ENCODE measurements at regions not wholly inside any gene's neighbourhood (a gene's known extent, or its start where the extent isn't known, plus 50 kb on each side); places are given as distances from the start of the nearest gene placed in this dataset.
"Not testable (repeated sequence)": the region's sequence is repeated elsewhere in the genome, so short reads cannot be mapped to it uniquely, and the experiment has no call there.

DNA sequence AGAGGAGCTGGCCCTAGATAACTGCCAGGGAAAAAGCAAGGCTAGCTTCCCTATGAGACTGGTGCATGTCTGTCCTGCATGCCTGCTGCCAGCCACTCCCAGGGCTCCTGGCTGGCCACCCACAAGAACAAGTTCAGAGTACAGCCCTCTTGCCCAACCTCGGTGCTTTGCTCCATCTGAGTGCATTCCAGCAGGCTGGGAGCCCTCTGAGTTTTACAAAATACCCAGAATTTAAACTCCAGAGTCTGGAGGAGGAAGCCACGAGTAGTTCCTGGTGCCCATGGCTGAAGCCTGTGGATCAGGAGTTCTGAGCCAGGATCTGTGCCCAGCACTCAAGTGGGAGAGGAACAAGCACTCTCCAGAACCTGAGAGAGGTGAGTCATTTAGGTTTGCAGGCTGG, 111.6 kb downstream of the MAGEE2 start:
- DNase-seq = no peak

DNA sequence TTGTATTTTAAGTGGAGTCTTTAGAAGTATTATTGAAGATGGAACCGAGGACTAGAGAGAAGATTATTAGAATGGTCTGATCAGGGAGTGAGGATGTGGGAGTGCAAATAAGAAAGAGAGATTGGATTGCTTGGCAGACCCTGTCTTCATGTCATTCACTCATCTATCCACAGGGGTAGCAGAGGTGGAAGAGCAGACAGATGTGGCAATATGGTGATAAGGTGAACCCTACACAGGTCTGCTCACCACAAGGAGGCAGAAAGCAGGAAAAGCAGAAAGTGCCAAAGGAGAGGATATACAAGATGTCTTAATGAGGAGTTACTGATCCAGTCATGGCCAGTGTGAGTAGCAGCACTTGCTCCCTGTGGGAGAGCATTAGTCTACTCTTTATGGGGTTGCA, 129.4 kb downstream of the MAGEE2 start:
- no peak for DNase-seq

DNA sequence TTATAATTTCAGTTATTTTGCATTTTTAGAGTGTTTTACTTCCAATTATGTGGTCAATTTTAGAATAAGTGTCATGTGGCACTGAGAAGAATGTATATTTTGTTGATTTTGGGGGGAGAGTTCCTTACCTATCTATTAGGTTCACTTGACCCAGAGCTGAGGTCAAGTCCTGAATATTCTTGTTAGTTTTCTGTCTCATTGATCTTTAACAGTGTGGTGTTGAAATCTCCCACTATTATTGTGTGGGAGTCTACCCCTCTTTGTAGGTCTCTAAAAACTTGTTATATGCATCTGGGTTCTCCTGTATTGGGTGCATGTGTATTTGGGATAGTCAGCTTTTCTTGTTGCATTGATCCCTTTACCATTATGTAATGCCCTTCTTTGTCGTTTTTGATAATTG, 127.0 kb upstream of the ZDHHC15 start:
- DNase-seq = no peak

DNA sequence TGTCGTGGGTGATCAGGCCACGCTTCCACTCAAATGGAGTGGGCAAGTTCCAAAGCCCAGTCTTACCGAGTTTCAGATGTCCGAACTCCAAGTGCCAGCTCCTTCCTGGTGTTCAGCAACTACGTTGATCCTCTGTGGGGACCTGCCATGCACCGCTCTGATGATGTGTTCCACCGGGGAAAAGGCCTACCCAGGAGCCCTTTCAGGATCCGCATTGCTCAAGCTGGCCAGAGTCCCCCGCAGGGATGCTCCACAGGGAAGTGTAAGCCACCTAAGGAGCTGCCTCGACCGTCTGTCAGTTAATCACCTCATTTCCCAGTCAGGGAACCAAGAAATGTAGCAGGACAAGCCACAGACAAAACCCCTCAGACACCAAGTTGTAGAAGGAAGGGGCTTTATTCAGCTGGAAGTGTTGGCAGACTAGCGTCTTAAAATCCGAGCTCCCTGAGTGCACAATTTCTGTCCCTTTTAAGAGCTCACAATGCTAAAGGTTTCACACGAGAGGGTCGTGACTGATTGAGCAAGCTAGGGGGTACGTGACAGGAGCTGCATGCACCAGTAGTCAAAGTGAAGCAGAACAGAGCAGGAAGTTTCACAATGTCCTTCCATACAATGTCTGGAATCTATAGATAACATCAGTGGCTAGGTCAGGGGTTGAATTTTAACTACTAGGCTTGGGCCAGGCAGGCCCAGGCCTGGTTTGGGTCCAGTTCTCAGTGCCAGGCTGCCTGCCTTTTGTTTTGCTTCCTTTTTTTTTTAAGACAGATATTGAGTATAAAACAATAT, 126.2 kb upstream of the ZDHHC15 start:
- no peak for DNase-seq

GRCh38 chrX:75642811-75643361, 120.0 kb upstream of the ZDHHC15 start:
- no peak for DNase-seq

- DNase-seq = no peak
Observed at GRCh38 chrX:75638332-75638731, 115.5 kb upstream of the ZDHHC15 start.

DNA sequence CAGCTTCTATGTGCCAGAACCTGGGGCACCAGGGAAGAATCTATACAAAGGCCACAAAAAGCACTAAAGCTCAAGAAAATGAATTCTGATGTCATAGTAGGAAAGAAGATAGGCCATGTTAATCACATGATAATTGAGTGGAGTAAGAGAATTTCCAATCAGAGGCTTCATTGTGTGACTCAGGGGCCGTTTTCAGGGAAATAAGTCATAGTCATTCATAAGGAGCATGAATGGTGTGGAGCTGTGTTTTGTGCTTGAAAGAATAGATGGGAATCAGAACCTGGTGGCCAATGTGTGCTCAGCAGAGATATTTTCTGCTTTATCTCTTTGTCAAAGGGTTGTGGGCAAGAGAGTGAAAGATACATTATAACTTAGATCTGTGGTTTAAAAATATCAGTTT, 102.4 kb upstream of the ZDHHC15 start:
- DNase-seq = no peak

- DNase-seq = no peak
Observed at GRCh38 chrX:75623535-75623934, 100.7 kb upstream of the ZDHHC15 start.

DNA sequence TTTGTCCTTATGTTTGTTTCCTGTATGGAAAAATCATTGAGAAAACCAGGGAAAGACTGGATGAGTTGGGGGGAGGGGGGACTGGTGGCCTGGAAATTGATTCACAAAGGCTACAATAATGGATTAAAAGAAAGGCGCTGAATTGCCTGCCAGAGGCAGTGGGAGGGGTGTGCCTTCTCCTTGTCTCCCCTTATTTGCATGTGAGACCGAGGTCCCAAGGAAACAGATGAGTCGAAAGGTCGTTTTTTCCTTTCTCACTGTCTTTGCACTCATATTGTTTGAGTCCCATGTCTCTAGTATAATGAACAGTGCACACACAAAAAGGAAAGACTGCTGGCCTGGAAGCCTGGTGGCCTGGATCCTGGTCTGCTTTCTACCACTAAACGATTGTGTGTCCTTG, 86.6 kb upstream of the ZDHHC15 start:
- DNase-seq = no peak

GRCh38 chrX:75603833-75604232, 81.0 kb upstream of the ZDHHC15 start:
- peak; percentile 1 for DNase-seq

- DNase-seq = not testable (repeated sequence)
Observed at GRCh38 chrX:75602022-75602421, 79.2 kb upstream of the ZDHHC15 start.

DNA sequence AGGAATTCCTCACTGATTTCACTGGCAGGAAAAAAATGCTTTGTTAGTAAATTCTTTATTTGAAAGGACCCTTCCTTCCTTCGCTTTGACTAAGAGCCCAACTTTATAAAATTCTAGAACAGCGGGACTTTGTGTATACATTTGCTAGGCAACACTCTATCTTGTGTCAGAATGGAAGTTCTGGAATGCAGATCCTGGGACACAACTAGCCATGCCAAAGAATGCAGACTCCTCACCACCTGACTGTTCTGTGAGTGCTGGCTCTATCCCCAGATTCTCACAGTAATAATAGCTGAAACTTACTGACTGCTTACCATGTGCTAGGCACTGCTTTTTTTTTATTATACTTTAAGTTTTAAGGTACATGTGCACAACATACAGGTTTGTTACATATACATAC, 73.3 kb upstream of the ZDHHC15 start:
- DNase-seq = no peak

DNA sequence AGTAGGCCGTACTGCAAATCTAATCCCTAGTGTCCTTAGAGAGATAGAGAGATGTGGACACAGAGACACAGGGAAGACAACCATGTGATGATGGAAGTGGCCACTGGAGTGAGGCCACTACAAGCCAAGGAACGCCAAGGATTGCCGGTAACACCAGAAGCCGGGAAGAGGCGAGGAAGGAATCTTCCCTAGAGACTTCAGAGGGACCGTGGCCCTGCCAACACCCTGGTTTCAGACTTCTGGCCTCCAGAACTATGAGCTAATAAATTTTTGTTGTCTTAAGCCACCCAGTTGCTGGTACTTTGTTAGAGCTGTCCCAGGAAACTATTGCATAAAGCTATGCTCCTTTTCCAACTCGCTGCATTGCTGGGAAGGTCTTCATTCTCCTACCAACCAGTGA, 70.3 kb upstream of the ZDHHC15 start:
- DNase-seq = not testable (repeated sequence)

- DNase-seq = no peak
Observed at GRCh38 chrX:75582511-75582910, 59.7 kb upstream of the ZDHHC15 start.
